IMR-90 (cell line): ENCODE measurements at regions not wholly inside any gene's neighbourhood (a gene's known extent, or its start where the extent isn't known, plus 50 kb on each side); places are given as distances from the start of the nearest gene placed in this dataset.

ENCODE experiments used
- ATAC-seq: fragments of 200-7000 bp; cut with Tn5 transposase; 2 replicates; pipeline ENCODE4 v1.9.1; 2020; ENCODE audit warnings: low read depth, mild to moderate bottlenecking, moderate library complexity
- BruUV-seq: library from RNA; stranded (reverse); fragments of 400-500 nt; replicated peaks from 2 replicates; lab custom pipeline; 2021; lab: Mats Ljungman, UMichigan
- CTCF ChIA-PET: fragments of 300-600 bp; formaldehyde crosslinking; extraction: SDS; loops from one replicate; lab custom pipeline; 2021; ENCODE audit warnings: antibody characterized with exemption; lab: Yijun Ruan, JAX
- POLR2A ChIA-PET: fragments of 300-600 bp; sonication (Branson Sonifier 250); formaldehyde crosslinking; loops from one replicate; lab custom pipeline; 2022; ENCODE audit warnings: antibody characterized with exemption; ENCODE audit not compliant: unreplicated experiment; lab: Charles Lee
- DNase-seq: peaks from one replicate; pipeline ENCODE4 v3.0.0; 2013
- H2AFZ ChIP-seq: replicated peaks from 2 replicates; pipeline ENCODE3; 2013; ENCODE audit warnings: low read length, mild to moderate bottlenecking; ENCODE audit not compliant: poor library complexity
- H2AK5ac ChIP-seq: 2 replicates; pipeline ENCODE4 v1.6.1; 2013; ENCODE audit warnings: low read depth, low read length, inconsistent platforms
- H2AK9ac ChIP-seq: replicated peaks from 2 replicates; pipeline ENCODE3; 2013; ENCODE audit warnings: mild to moderate bottlenecking, low read depth, low read length, moderate library complexity; ENCODE audit not compliant: poor library complexity
- H2BK120ac ChIP-seq: 2 replicates; pipeline ENCODE4 v1.6.1; 2013; ENCODE audit warnings: low read depth, low read length, inconsistent platforms
- H2BK15ac ChIP-seq: 3 replicates; pipeline ENCODE4 v1.6.1; 2013; ENCODE audit warnings: low read depth, low read length, inconsistent platforms
- H2BK20ac ChIP-seq: 2 replicates; pipeline ENCODE4 v1.6.1; 2013; ENCODE audit warnings: low read depth, mild to moderate bottlenecking, inconsistent platforms, low read length, moderate library complexity
- H2BK5ac ChIP-seq: 2 replicates; pipeline ENCODE4 v1.6.1; 2013; ENCODE audit warnings: mild to moderate bottlenecking, low read depth, low read length, inconsistent platforms; ENCODE audit not compliant: poor library complexity, severe bottlenecking
- H3K14ac ChIP-seq: replicated peaks from 2 replicates; pipeline ENCODE4 v1.6.1; 2013; ENCODE audit warnings: low read depth, low read length, inconsistent platforms
- H3K18ac ChIP-seq: 2 replicates; pipeline ENCODE4 v1.6.1; 2013; ENCODE audit warnings: low read depth, low read length, control low read depth
- H3K23ac ChIP-seq: 2 replicates; pipeline ENCODE4 v1.6.1; 2013; ENCODE audit warnings: low read depth, low read length, inconsistent platforms
- H3K27ac ChIP-seq: 2 replicates; pipeline ENCODE4 v1.5.1; 2013; ENCODE audit warnings: mild to moderate bottlenecking, control low read depth, low read length; ENCODE audit not compliant: insufficient read depth
- H3K27me3 ChIP-seq: 2 replicates; pipeline ENCODE4 v1.6.1; 2013; ENCODE audit warnings: low read length; ENCODE audit not compliant: control insufficient read depth, insufficient read depth
- H3K36me3 ChIP-seq: 2 replicates; pipeline ENCODE4 v1.6.1; 2013; ENCODE audit warnings: low read length, mixed read lengths; ENCODE audit not compliant: control insufficient read depth, insufficient read depth
- H3K4ac ChIP-seq: 2 replicates; pipeline ENCODE4 v1.6.1; 2013; ENCODE audit warnings: low read depth, low read length, inconsistent platforms
- H3K4me1 ChIP-seq: 2 replicates; pipeline ENCODE4 v1.6.1; 2013; ENCODE audit warnings: low read length, mixed read lengths; ENCODE audit not compliant: control insufficient read depth, insufficient read depth
- H3K4me2 ChIP-seq: 2 replicates; pipeline ENCODE4 v1.6.1; 2013; ENCODE audit warnings: low read depth, mild to moderate bottlenecking, control low read depth, low read length, moderate library complexity
- H3K4me3 ChIP-seq: 2 replicates; pipeline ENCODE4 v1.5.1; 2013; ENCODE audit warnings: low read depth, mild to moderate bottlenecking, control low read depth, low read length, moderate library complexity; ENCODE audit not compliant: insufficient read depth
- H3K56ac ChIP-seq: 2 replicates; pipeline ENCODE4 v1.6.1; 2013; ENCODE audit warnings: low read length, inconsistent platforms; ENCODE audit not compliant: insufficient read depth; ENCODE audit errors: extremely low read depth
- H3K79me1 ChIP-seq, 2 experiments: 2 replicates each; pipeline ENCODE4 v1.6.1; 2013; ENCODE audit warnings: low read length in 2 of 2, inconsistent platforms in 1 of 2, low read depth in 1 of 2
- H3K9ac ChIP-seq: 2 replicates; pipeline ENCODE4 v1.6.1; 2013; ENCODE audit warnings: low read depth, low read length, control low read depth
- H3K9me1 ChIP-seq: 2 replicates; pipeline ENCODE4 v1.6.1; 2013; ENCODE audit warnings: low read length, inconsistent platforms; ENCODE audit not compliant: insufficient read depth
- H3K9me3 ChIP-seq: 2 replicates; pipeline ENCODE4 v1.6.1; 2013; ENCODE audit warnings: low read length; ENCODE audit not compliant: control insufficient read depth, insufficient read depth
- H4K20me1 ChIP-seq: 2 replicates; pipeline ENCODE4 v1.6.1; 2013; ENCODE audit warnings: low read length, inconsistent platforms; ENCODE audit not compliant: insufficient read depth
- H4K5ac ChIP-seq: 2 replicates; pipeline ENCODE4 v1.6.1; 2013; ENCODE audit warnings: mild to moderate bottlenecking, low read depth, low read length, control low read depth
- H4K8ac ChIP-seq, 2 experiments: 2 replicates each; pipeline ENCODE4 v1.6.1; 2013; ENCODE audit warnings: low read depth in 2 of 2, low read length in 2 of 2, control low read depth in 1 of 2, inconsistent platforms in 1 of 2
- H4K91ac ChIP-seq: 2 replicates; pipeline ENCODE4 v1.6.1; 2013; ENCODE audit warnings: low read depth, low read length, inconsistent platforms; ENCODE audit not compliant: insufficient read depth
- BHLHE40 ChIP-seq: fragments of 150-350 bp; IDR thresholded peaks from 2 replicates; pipeline ENCODE4 v1.6.1; 2016; ENCODE audit warnings: mild to moderate bottlenecking, low read depth, low read length
- CEBPB ChIP-seq: IDR thresholded peaks from 2 replicates; pipeline ENCODE4 v1.6.1; 2012; ENCODE audit warnings: low read depth, low read length, improper control_type of control experiment
- MAZ ChIP-seq: IDR thresholded peaks from 2 replicates; pipeline ENCODE4 v1.6.1; 2012; ENCODE audit warnings: low read depth, mild to moderate bottlenecking, low read length, improper control_type of control experiment, moderate library complexity, borderline replicate concordance
- MXI1 ChIP-seq: IDR thresholded peaks from 2 replicates; pipeline ENCODE4 v1.6.1; 2012; ENCODE audit warnings: low read depth, mild to moderate bottlenecking, low read length, moderate library complexity, borderline replicate concordance
- POLR2A ChIP-seq: IDR thresholded peaks from 2 replicates; pipeline ENCODE4 v1.6.1; 2012; ENCODE audit warnings: mild to moderate bottlenecking, low read depth, low read length
- RAD21 ChIP-seq: IDR thresholded peaks from 2 replicates; pipeline ENCODE4 v1.6.1; 2012; ENCODE audit warnings: low read length, improper control_type of control experiment
- RCOR1 ChIP-seq: IDR thresholded peaks from 2 replicates; pipeline ENCODE4 v1.6.1; 2012; ENCODE audit warnings: mild to moderate bottlenecking, low read length, improper control_type of control experiment; ENCODE audit not compliant: insufficient replicate concordance
- RFX5 ChIP-seq: IDR thresholded peaks from 2 replicates; pipeline ENCODE4 v1.8.0; 2012; ENCODE audit warnings: low read depth, mild to moderate bottlenecking, low read length, moderate library complexity
- SMC3 ChIP-seq: fragments of 150-350 bp; IDR thresholded peaks from 2 replicates; pipeline ENCODE4 v1.6.1; 2016; ENCODE audit warnings: low read depth, mild to moderate bottlenecking, antibody characterized with exemption, low read length, moderate library complexity
- WGBS, 2 experiments: methylation state at CpG; one replicate each; pipeline versions ENCODE4 v1.1.5 to v1.1.7; 2013; ENCODE audit warnings: missing lambda C conversion rate in 2 of 2; ENCODE audit not compliant: insufficient read length in 1 of 2; ENCODE audit errors: extremely low coverage in 2 of 2; 5-methylcytosine and 5-hydroxymethylcytosine counted together
- dilution Hi-C: fragments of 300-500 bp; cut with HindIII; formaldehyde crosslinking; loops from one replicate; pipeline ENCODE4 v1.14.3; 2018; ENCODE audit warnings: low sequenced_read_pairs; ENCODE audit not compliant: unreplicated experiment
- in situ Hi-C: fragments of 300-500 bp; cut with MboI; formaldehyde crosslinking; loops from 3 replicates; pipeline ENCODE4 v1.14.3; 2019; ENCODE audit warnings: low sequenced_read_pairs, inconsistent platforms, mixed read lengths
- intact Hi-C: fragments of 100-400 bp; cut with micrococcal nuclease; formaldehyde crosslinking; loops from 2 replicates; pipeline ENCODE4 v1.10.0; 2022
- TF ChIP-seq, protein P1 (sequence below): conservative IDR thresholded peaks from 2 replicates; pipeline ENCODE4 v1.5.1; 2012; ENCODE audit warnings: mild to moderate bottlenecking, low read depth, low read length, improper control_type of control experiment
- TF ChIP-seq, protein P2 (sequence below): fragments of 150-350 bp; IDR thresholded peaks from 2 replicates; pipeline ENCODE4 v1.6.1; 2016; ENCODE audit warnings: low read depth, mild to moderate bottlenecking, low read length, moderate library complexity, borderline replicate concordance

DNA sequence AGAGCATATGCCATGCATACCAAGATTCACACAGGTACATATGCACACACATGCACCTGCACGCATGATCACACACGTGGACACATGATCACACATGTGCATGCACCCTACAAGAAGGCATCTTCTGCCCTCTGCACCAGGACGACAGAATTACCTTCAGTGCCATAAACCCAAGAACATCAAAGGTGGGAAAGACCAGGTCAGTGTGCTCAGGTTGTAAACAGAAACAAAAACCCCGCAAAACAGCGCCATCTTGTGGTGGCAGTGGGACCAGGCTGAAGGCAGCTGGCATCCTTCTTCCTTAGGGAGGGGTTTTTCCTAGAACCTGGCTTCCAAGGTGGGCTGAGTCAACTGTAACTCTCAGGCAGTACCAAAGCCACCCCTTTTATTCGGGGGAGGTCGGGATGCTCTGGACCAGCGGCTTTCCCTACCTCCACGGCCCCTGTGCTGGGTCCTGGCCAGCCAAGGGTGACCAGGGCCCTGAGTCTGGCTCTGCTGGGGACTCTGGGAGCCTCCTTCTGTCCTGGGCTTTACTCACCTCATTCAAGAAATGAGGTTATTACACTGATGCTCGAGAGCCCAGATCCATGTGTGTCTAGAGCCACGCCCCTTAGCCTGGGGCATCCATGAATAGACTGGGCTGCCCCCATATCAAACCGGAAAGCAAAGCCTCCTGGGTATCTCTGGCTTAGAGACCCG lies 69.4 kb upstream of the FGF3 start:
- intact Hi-C loops = loop anchor here (1.0 to 5.0 kb wide), 2 partner anchors 186 to 202 kb away; partner anchors contain the start of gene FGF19
- H3K4ac ChIP-seq = no peak overlapping the region
- H4K5ac ChIP-seq = no peak overlapping the region
- no peak overlapping the region for H2AK5ac ChIP-seq
- no peaks in the 10 kb centered on the region for H3K36me3 ChIP-seq
- peak; percentile 76 for ATAC-seq
- H4K8ac ChIP-seq = no peak overlapping the region
- no peak overlapping the region for H3K27ac ChIP-seq
- no peak overlapping the region for H3K18ac ChIP-seq
- H4K91ac ChIP-seq = no peak overlapping the region
- no peak for TF ChIP-seq CEBPB
- TF ChIP-seq RAD21 = peak; percentile 73
- TF ChIP-seq RCOR1 = no peak
- TF ChIP-seq RFX5 = no peak
- peak; percentile 29; the same call in 1 of the 2 replicates for TF ChIP-seq MAZ
- TF ChIP-seq, protein P1, sequence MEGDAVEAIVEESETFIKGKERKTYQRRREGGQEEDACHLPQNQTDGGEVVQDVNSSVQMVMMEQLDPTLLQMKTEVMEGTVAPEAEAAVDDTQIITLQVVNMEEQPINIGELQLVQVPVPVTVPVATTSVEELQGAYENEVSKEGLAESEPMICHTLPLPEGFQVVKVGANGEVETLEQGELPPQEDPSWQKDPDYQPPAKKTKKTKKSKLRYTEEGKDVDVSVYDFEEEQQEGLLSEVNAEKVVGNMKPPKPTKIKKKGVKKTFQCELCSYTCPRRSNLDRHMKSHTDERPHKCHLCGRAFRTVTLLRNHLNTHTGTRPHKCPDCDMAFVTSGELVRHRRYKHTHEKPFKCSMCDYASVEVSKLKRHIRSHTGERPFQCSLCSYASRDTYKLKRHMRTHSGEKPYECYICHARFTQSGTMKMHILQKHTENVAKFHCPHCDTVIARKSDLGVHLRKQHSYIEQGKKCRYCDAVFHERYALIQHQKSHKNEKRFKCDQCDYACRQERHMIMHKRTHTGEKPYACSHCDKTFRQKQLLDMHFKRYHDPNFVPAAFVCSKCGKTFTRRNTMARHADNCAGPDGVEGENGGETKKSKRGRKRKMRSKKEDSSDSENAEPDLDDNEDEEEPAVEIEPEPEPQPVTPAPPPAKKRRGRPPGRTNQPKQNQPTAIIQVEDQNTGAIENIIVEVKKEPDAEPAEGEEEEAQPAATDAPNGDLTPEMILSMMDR = peak; percentile 82
- TF ChIP-seq BHLHE40 = no peak
- no peak for TF ChIP-seq MXI1
- TF ChIP-seq, protein P2, sequence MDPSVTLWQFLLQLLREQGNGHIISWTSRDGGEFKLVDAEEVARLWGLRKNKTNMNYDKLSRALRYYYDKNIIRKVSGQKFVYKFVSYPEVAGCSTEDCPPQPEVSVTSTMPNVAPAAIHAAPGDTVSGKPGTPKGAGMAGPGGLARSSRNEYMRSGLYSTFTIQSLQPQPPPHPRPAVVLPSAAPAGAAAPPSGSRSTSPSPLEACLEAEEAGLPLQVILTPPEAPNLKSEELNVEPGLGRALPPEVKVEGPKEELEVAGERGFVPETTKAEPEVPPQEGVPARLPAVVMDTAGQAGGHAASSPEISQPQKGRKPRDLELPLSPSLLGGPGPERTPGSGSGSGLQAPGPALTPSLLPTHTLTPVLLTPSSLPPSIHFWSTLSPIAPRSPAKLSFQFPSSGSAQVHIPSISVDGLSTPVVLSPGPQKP = no peak
- peak; percentile 85 for TF ChIP-seq SMC3
- no peak for TF ChIP-seq POLR2A
- H3K4me1 ChIP-seq = peaks cover 7% of the 10 kb centered on the region; the same call in 1 of the 2 replicates
- ChIA-PET POLR2A (no interaction called here), CTCF (interaction anchor here (0.7 to 1.0 kb wide), 4 partner anchors 9 to 15 kb away, joined by 3 to 4 read pairs (median 3); no protein-coding TSS in a partner anchor)
- no peak overlapping the region for H3K23ac ChIP-seq
- no peaks in the 10 kb centered on the region for H3K79me1 ChIP-seq
- peak overlapping the region; percentile 36 for H2AFZ ChIP-seq
- H2BK5ac ChIP-seq = no peak overlapping the region
- in situ Hi-C loops = no loop called here
- no peak overlapping the region for H3K56ac ChIP-seq
- H3K9me3 ChIP-seq = no peaks in the 10 kb centered on the region
- no peak overlapping the region for H3K4me2 ChIP-seq
- H4K20me1 ChIP-seq = no peaks in the 10 kb centered on the region
- BruUV-seq = no TSS peak
- H2BK20ac ChIP-seq = no peak overlapping the region
- 62% methylated on average over 2 of the region's 13 CpGs; no CpG with 5 or more reads in 1 of the 2 experiments for WGBS, 2 experiments
- H3K27me3 ChIP-seq = peaks cover 22% of the 10 kb centered on the region
- dilution Hi-C loops = no loop called here
- H3K9ac ChIP-seq = no peak overlapping the region
- H3K4me3 ChIP-seq = no peak overlapping the region
- no peak overlapping the region for H2AK9ac ChIP-seq
- H3K9me1 ChIP-seq = peaks cover 3% of the 10 kb centered on the region; the same call in 1 of the 2 replicates
- H3K14ac ChIP-seq = no peak overlapping the region
- DNase-seq = peak; percentile 38
- no peak overlapping the region for H2BK15ac ChIP-seq
- H2BK120ac ChIP-seq = no peak overlapping the region
